ENCODE measurements at regions not wholly inside any gene's neighbourhood (a gene's known extent, or its start where the extent isn't known, plus 50 kb on each side); places are given as distances from the start of the nearest gene placed in this dataset.

GRCh38 chr13:74644229-74644628, 510.0 kb upstream of the KLF12 start:
- TF ChIP-seq POLR2AphosphoS5 (IDR thresholded peaks at IDR 0.05; ENCODE audit: low read depth, low read length), result no peak
- no peak for TF ChIP-seq POLR2A (IDR thresholded peaks at IDR 0.05; ENCODE audit: low read depth, low read length)

Measured in GM12892 (cell line).